ENCODE measurements at regions not wholly inside any gene's neighbourhood (a gene's known extent, or its start where the extent isn't known, plus 50 kb on each side); places are given as distances from the start of the nearest gene placed in this dataset.

- no peaks in the 10 kb centered on the region for H3K36me3 ChIP-seq
- TF ChIP-seq CTCF (IDR thresholded peaks at IDR 0.05) = no peak
- H3K9me3 ChIP-seq = no peaks in the 10 kb centered on the region
- H3K4me1 ChIP-seq (ENCODE audit: insufficient read depth) = no peaks in the 10 kb centered on the region
- H3K27ac ChIP-seq = no peak overlapping the region
- no peak overlapping the region for H3K4me3 ChIP-seq
- no peak for DNase-seq
- no peaks in the 10 kb centered on the region for H3K27me3 ChIP-seq
- 68 to 69% (median 69%) methylated on average over 4 of the region's 4 CpGs for WGBS, 3 donors
- intact Hi-C loops (cut with DNase I) = no loop called here
Observed at GRCh38 chrX:137297167-137297566, 263.4 kb upstream of the GPR101 start.

- H3K27ac ChIP-seq = no peak overlapping the region
- no peaks in the 10 kb centered on the region for H3K9me3 ChIP-seq
- no peaks in the 10 kb centered on the region for H3K27me3 ChIP-seq
- DNase-seq = no peak
- TF ChIP-seq POLR2A (IDR thresholded peaks at IDR 0.05) (no peak), EP300 (IDR thresholded peaks at IDR 0.05) (no peak), CTCF (IDR thresholded peaks at IDR 0.05) (no peak)
- WGBS, 3 donors = 25 to 29% (median 27%) methylated on average over 3 of the region's 3 CpGs
- intact Hi-C loops (cut with DNase I) = no loop called here
- H3K36me3 ChIP-seq = no peaks in the 10 kb centered on the region
- H3K4me3 ChIP-seq = no peak overlapping the region
- no peaks in the 10 kb centered on the region for H3K4me1 ChIP-seq (ENCODE audit: insufficient read depth)
Observed at GRCh38 chrX:137290011-137290410, 256.2 kb upstream of the GPR101 start.

- DNase-seq = no peak
- TF ChIP-seq POLR2A (IDR thresholded peaks at IDR 0.05) (no peak), CTCF (IDR thresholded peaks at IDR 0.05) (no peak), EP300 (IDR thresholded peaks at IDR 0.05) (no peak)
- Histone ChIP-seq H3K27ac (no peak overlapping the region), H3K4me1 (ENCODE audit: insufficient read depth) (no peaks in the 10 kb centered on the region), H3K9me3 (no peaks in the 10 kb centered on the region), H3K4me3 (no peak overlapping the region), H3K36me3 (no peaks in the 10 kb centered on the region), H3K27me3 (no peaks in the 10 kb centered on the region)
- WGBS, 3 donors = 48 to 57% (median 49%) methylated on average over 3 of the region's 3 CpGs
- intact Hi-C loops (cut with DNase I) = no loop called here
Observed at GRCh38 chrX:137287191-137287590, 253.4 kb upstream of the GPR101 start.

GRCh38 chrX:137286423-137286822, 252.6 kb upstream of the GPR101 start:
- Histone ChIP-seq H3K4me1 (ENCODE audit: insufficient read depth) (no peaks in the 10 kb centered on the region), H3K4me3 (no peak overlapping the region), H3K27me3 (no peaks in the 10 kb centered on the region), H3K36me3 (no peaks in the 10 kb centered on the region), H3K9me3 (no peaks in the 10 kb centered on the region), H3K27ac (no peak overlapping the region)
- TF ChIP-seq POLR2A (IDR thresholded peaks at IDR 0.05) (no peak), EP300 (IDR thresholded peaks at IDR 0.05) (no peak)
- DNase-seq = no peak
- WGBS, 3 donors = 52 to 55% (median 52%) methylated on average over 2 of the region's 2 CpGs
- intact Hi-C loops (cut with DNase I) = no loop called here

- WGBS, 3 donors = 56 to 69% (median 64%) methylated on average over 4 of the region's 4 CpGs
- DNase-seq = no peak
- H3K4me1 ChIP-seq (ENCODE audit: insufficient read depth) = no peaks in the 10 kb centered on the region
- TF ChIP-seq EP300 (IDR thresholded peaks at IDR 0.05) = no peak
- no peak for TF ChIP-seq CTCF (IDR thresholded peaks at IDR 0.05)
- no peak for TF ChIP-seq POLR2A (IDR thresholded peaks at IDR 0.05)
- intact Hi-C loops (cut with DNase I) = no loop called here
- no peaks in the 10 kb centered on the region for H3K27me3 ChIP-seq
- H3K9me3 ChIP-seq = no peaks in the 10 kb centered on the region
- H3K4me3 ChIP-seq = no peak overlapping the region
- H3K27ac ChIP-seq = no peak overlapping the region
- no peaks in the 10 kb centered on the region for H3K36me3 ChIP-seq
Observed at GRCh38 chrX:137278825-137279224, 245.0 kb upstream of the GPR101 start.

All from ovary (tissue), 7 donors.